ENCODE measurements at regions not wholly inside any gene's neighbourhood (a gene's known extent, or its start where the extent isn't known, plus 50 kb on each side); places are given as distances from the start of the nearest gene placed in this dataset.

DNA sequence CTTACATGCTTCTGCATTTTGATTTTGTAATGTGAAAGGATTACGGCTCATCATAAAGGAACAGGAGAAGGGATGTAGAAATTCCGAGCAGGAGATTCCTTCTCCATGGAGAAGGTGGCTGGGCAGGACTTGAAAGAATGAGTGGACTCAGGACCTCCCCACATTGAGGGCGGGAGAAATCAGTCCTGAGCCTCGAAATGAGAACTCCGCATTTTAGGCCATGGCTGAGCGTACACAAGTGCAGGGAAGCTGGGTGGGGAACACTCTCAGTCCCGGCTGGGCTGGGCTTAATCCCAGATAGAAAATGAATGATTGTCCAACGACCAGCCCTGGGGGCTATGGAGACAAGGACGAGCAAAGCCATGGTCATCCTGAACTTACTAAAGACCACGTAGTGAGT is 402.3 kb upstream of the POU3F1 start:
- TF ChIP-seq MYBL2 (IDR thresholded peaks at IDR 0.05; ENCODE audit: low read depth) (no peak), MYBL2 (CRISPR knock-in tag; IDR thresholded peaks at IDR 0.05; ENCODE audit: borderline replicate concordance) (no peak), CCNT2 (IDR thresholded peaks at IDR 0.05; ENCODE audit: borderline replicate concordance, extremely low read depth, insufficient read length, low read depth, low read length) (no peak), ATF1 (CRISPR knock-in tag; IDR thresholded peaks at IDR 0.05) (no peak), ATF1 (tag; IDR thresholded peaks at IDR 0.05) (no peak), PTBP1 (IDR thresholded peaks at IDR 0.05; ENCODE audit: low read depth, low read length) (no peak), RAD21 (CRISPR knock-in tag; conservative IDR thresholded peaks at IDR 0.05 in 1 of 2, IDR thresholded peaks at IDR 0.05 in 1 of 2) (no peak)
- TF ChIP-seq, protein P1, sequence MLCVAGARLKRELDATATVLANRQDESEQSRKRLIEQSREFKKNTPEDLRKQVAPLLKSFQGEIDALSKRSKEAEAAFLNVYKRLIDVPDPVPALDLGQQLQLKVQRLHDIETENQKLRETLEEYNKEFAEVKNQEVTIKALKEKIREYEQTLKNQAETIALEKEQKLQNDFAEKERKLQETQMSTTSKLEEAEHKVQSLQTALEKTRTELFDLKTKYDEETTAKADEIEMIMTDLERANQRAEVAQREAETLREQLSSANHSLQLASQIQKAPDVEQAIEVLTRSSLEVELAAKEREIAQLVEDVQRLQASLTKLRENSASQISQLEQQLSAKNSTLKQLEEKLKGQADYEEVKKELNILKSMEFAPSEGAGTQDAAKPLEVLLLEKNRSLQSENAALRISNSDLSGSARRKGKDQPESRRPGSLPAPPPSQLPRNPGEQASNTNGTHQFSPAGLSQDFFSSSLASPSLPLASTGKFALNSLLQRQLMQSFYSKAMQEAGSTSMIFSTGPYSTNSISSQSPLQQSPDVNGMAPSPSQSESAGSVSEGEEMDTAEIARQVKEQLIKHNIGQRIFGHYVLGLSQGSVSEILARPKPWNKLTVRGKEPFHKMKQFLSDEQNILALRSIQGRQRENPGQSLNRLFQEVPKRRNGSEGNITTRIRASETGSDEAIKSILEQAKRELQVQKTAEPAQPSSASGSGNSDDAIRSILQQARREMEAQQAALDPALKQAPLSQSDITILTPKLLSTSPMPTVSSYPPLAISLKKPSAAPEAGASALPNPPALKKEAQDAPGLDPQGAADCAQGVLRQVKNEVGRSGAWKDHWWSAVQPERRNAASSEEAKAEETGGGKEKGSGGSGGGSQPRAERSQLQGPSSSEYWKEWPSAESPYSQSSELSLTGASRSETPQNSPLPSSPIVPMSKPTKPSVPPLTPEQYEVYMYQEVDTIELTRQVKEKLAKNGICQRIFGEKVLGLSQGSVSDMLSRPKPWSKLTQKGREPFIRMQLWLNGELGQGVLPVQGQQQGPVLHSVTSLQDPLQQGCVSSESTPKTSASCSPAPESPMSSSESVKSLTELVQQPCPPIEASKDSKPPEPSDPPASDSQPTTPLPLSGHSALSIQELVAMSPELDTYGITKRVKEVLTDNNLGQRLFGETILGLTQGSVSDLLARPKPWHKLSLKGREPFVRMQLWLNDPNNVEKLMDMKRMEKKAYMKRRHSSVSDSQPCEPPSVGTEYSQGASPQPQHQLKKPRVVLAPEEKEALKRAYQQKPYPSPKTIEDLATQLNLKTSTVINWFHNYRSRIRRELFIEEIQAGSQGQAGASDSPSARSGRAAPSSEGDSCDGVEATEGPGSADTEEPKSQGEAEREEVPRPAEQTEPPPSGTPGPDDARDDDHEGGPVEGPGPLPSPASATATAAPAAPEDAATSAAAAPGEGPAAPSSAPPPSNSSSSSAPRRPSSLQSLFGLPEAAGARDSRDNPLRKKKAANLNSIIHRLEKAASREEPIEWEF (CRISPR knock-in tag; IDR thresholded peaks at IDR 0.05) = no peak
- TF ChIP-seq, protein P2, sequence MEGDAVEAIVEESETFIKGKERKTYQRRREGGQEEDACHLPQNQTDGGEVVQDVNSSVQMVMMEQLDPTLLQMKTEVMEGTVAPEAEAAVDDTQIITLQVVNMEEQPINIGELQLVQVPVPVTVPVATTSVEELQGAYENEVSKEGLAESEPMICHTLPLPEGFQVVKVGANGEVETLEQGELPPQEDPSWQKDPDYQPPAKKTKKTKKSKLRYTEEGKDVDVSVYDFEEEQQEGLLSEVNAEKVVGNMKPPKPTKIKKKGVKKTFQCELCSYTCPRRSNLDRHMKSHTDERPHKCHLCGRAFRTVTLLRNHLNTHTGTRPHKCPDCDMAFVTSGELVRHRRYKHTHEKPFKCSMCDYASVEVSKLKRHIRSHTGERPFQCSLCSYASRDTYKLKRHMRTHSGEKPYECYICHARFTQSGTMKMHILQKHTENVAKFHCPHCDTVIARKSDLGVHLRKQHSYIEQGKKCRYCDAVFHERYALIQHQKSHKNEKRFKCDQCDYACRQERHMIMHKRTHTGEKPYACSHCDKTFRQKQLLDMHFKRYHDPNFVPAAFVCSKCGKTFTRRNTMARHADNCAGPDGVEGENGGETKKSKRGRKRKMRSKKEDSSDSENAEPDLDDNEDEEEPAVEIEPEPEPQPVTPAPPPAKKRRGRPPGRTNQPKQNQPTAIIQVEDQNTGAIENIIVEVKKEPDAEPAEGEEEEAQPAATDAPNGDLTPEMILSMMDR (IDR thresholded peaks at IDR 0.05 in 2 of 3, conservative IDR thresholded peaks at IDR 0.05 in 1 of 3; ENCODE audit: insufficient read depth in 2 of 3, low read depth in 1 of 3, low read length in 3 of 3) = no peak

Measured in K562 (cell line).